ENCODE measurements at regions not wholly inside any gene's neighbourhood (a gene's known extent, or its start where the extent isn't known, plus 50 kb on each side); places are given as distances from the start of the nearest gene placed in this dataset.

- H3K36me3 ChIP-seq = no peaks in the 10 kb centered on the region
- no peak overlapping the region for H3K4me3 ChIP-seq
- TF ChIP-seq POLR2A (IDR thresholded peaks at IDR 0.05) (no peak), CTCF (IDR thresholded peaks at IDR 0.05) (no peak), POLR2AphosphoS5 (IDR thresholded peaks at IDR 0.05) (no peak)
- no peaks in the 10 kb centered on the region for H3K27me3 ChIP-seq
- no peaks in the 10 kb centered on the region for H3K4me1 ChIP-seq
- H3K9me3 ChIP-seq = no peaks in the 10 kb centered on the region
- H3K27ac ChIP-seq = no peak overlapping the region
- intact Hi-C loops (cut with DNase I; ENCODE audit: low total_unique reads) = no loop called here
- no peak for DNase-seq (ENCODE audit: low spot score in 2 of 2)
Measured at GRCh38 chr2:217149087-217149660, 289.3 kb upstream of the TNP1 start.

- intact Hi-C loops (cut with DNase I; ENCODE audit: low total_unique reads) = no loop called here
- Histone ChIP-seq H3K36me3 (no peaks in the 10 kb centered on the region), H3K9me3 (no peaks in the 10 kb centered on the region), H3K4me3 (no peak overlapping the region), H3K27me3 (no peaks in the 10 kb centered on the region), H3K4me1 (no peaks in the 10 kb centered on the region), H3K27ac (no peak overlapping the region)
- no peak for DNase-seq (ENCODE audit: low spot score in 2 of 2)
- no peak for TF ChIP-seq POLR2A (IDR thresholded peaks at IDR 0.05)
- no peak for TF ChIP-seq CTCF (IDR thresholded peaks at IDR 0.05)
- TF ChIP-seq POLR2AphosphoS5 (IDR thresholded peaks at IDR 0.05) = no peak
Measured at GRCh38 chr2:217147818-217148217, 288.0 kb upstream of the TNP1 start.

- Histone ChIP-seq H3K36me3 (no peaks in the 10 kb centered on the region), H3K27ac (no peak overlapping the region), H3K4me1 (no peaks in the 10 kb centered on the region), H3K4me3 (no peak overlapping the region), H3K9me3 (peaks cover 0 to 8% of the 10 kb centered on the region in 2 donors), H3K27me3 (no peaks in the 10 kb centered on the region)
- no peak for DNase-seq (ENCODE audit: low spot score in 2 of 2)
- TF ChIP-seq CTCF (IDR thresholded peaks at IDR 0.05) (no peak), POLR2A (IDR thresholded peaks at IDR 0.05) (no peak)
- intact Hi-C loops (cut with DNase I; ENCODE audit: low total_unique reads) = no loop called here
Measured at GRCh38 chr2:217146956-217147355, 287.1 kb upstream of the TNP1 start.

- peaks cover 5 to 46% of the 10 kb centered on the region in 2 donors for H3K9me3 ChIP-seq
- H3K4me1 ChIP-seq = no peaks in the 10 kb centered on the region
- H3K27ac ChIP-seq = no peak overlapping the region
- intact Hi-C loops (cut with DNase I; ENCODE audit: low total_unique reads) = no loop called here
- DNase-seq (ENCODE audit: low spot score in 2 of 2) = no peak
- no peaks in the 10 kb centered on the region for H3K27me3 ChIP-seq
- H3K36me3 ChIP-seq = no peaks in the 10 kb centered on the region
- H3K4me3 ChIP-seq = no peak overlapping the region
- TF ChIP-seq POLR2A (IDR thresholded peaks at IDR 0.05) = no peak
- no peak for TF ChIP-seq POLR2AphosphoS5 (IDR thresholded peaks at IDR 0.05)
- no peak for TF ChIP-seq CTCF (IDR thresholded peaks at IDR 0.05)
Measured at GRCh38 chr2:217142649-217143266, 282.9 kb upstream of the TNP1 start.

- H3K4me1 ChIP-seq = no peaks in the 10 kb centered on the region
- intact Hi-C loops (cut with DNase I; ENCODE audit: low total_unique reads) = no loop called here
- no peak overlapping the region for H3K27ac ChIP-seq
- no peaks in the 10 kb centered on the region for H3K27me3 ChIP-seq
- H3K36me3 ChIP-seq = no peaks in the 10 kb centered on the region
- H3K9me3 ChIP-seq = peaks cover 5 to 61% of the 10 kb centered on the region in 2 donors
- no peak for DNase-seq (ENCODE audit: low spot score in 2 of 2)
- H3K4me3 ChIP-seq = no peak overlapping the region
- no peak for TF ChIP-seq CTCF (IDR thresholded peaks at IDR 0.05)
Measured at GRCh38 chr2:217138284-217138683, 278.4 kb upstream of the TNP1 start.
